Osteoblast (primary cell): ENCODE measurements at regions not wholly inside any gene's neighbourhood (a gene's known extent, or its start where the extent isn't known, plus 50 kb on each side); places are given as distances from the start of the nearest gene placed in this dataset.

Experiments used
- DNase-seq: peaks from one replicate; pipeline ENCODE4 v3.0.0; 2011; ENCODE audit warnings: low spot score, mixed read lengths; ENCODE audit not compliant: insufficient read length; ENCODE audit errors: missing footprints
- H2AFZ ChIP-seq: 2 replicates; pipeline ENCODE4 v1.6.0; 2011; ENCODE audit warnings: mild to moderate bottlenecking, low read length
- H3K27ac ChIP-seq: 2 replicates; pipeline ENCODE4 v1.5.1; 2011; ENCODE audit warnings: mild to moderate bottlenecking, low read depth, low read length, moderate library complexity
- H3K27me3 ChIP-seq: 2 replicates; pipeline ENCODE4 v1.6.0; 2012; ENCODE audit warnings: mild to moderate bottlenecking, control low read depth, inconsistent platforms, low read length, moderate library complexity; ENCODE audit not compliant: insufficient read depth
- H3K36me3 ChIP-seq: 2 replicates; pipeline ENCODE4 v1.5.1; 2011; ENCODE audit warnings: mild to moderate bottlenecking, low read length, control low read depth, moderate library complexity; ENCODE audit not compliant: insufficient read depth
- H3K4me1 ChIP-seq: 2 replicates; pipeline ENCODE4 v1.5.1; 2011; ENCODE audit warnings: mild to moderate bottlenecking, low read length, control low read depth, moderate library complexity; ENCODE audit not compliant: insufficient read depth
- H3K4me2 ChIP-seq: 2 replicates; pipeline ENCODE4 v1.6.0; 2011; ENCODE audit warnings: mild to moderate bottlenecking, low read length; ENCODE audit not compliant: insufficient read depth
- H3K4me3 ChIP-seq: fragments of 200-600 bp; sonication (generic); 3 replicates; pipeline ENCODE4 v1.5.1; 2012; ENCODE audit warnings: mild to moderate bottlenecking, low read length, inconsistent platforms; ENCODE audit not compliant: insufficient read depth
- H3K79me2 ChIP-seq: 2 replicates; pipeline ENCODE4 v1.6.0; 2012; ENCODE audit warnings: mild to moderate bottlenecking, low read length, control low read depth, inconsistent platforms; ENCODE audit not compliant: insufficient read depth
- H3K9me3 ChIP-seq: 2 replicates; pipeline ENCODE4 v1.5.1; 2011; ENCODE audit warnings: low read depth, low read length, control low read depth
- H4K20me1 ChIP-seq: 2 replicates; pipeline ENCODE4 v1.6.0; 2012; ENCODE audit warnings: mild to moderate bottlenecking, low read length, control low read depth; ENCODE audit not compliant: insufficient read depth
- TF ChIP-seq, protein P1 (sequence below): IDR thresholded peaks from 2 replicates; pipeline ENCODE4 v1.5.1; 2011; ENCODE audit warnings: mild to moderate bottlenecking, low read depth, low read length, moderate library complexity; ENCODE audit errors: extremely low read depth

DNA sequence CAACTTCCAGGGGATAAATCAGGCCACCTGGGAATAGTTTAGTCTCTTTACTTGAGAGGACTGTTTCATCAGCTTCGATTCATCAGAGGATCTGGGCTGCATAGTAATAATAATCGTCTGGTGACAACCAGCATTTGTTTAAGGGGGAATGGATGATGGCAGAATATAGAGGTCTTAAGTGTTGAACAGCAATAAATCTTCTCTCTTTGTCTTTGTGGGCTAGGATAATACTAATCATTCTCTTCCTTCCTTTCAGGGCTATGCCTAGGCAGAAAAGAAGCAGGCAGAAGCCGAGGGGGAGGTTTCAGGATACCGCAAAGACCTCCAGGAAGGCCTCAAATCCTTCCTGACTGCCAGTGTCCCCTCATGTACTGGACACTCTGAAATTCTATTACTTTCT lies 150.4 kb upstream of the GAREM1 start:
- Histone ChIP-seq H3K4me3 (no peak overlapping the region), H3K79me2 (no peaks in the 10 kb centered on the region), H3K36me3 (no peaks in the 10 kb centered on the region), H3K27me3 (no peaks in the 10 kb centered on the region), H3K27ac (no peak overlapping the region), H3K9me3 (no peaks in the 10 kb centered on the region), H3K4me2 (no peak overlapping the region), H4K20me1 (no peaks in the 10 kb centered on the region), H2AFZ (no peak overlapping the region), H3K4me1 (no peaks in the 10 kb centered on the region)
- TF ChIP-seq, protein P1, sequence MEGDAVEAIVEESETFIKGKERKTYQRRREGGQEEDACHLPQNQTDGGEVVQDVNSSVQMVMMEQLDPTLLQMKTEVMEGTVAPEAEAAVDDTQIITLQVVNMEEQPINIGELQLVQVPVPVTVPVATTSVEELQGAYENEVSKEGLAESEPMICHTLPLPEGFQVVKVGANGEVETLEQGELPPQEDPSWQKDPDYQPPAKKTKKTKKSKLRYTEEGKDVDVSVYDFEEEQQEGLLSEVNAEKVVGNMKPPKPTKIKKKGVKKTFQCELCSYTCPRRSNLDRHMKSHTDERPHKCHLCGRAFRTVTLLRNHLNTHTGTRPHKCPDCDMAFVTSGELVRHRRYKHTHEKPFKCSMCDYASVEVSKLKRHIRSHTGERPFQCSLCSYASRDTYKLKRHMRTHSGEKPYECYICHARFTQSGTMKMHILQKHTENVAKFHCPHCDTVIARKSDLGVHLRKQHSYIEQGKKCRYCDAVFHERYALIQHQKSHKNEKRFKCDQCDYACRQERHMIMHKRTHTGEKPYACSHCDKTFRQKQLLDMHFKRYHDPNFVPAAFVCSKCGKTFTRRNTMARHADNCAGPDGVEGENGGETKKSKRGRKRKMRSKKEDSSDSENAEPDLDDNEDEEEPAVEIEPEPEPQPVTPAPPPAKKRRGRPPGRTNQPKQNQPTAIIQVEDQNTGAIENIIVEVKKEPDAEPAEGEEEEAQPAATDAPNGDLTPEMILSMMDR: no peak
- no peak for DNase-seq

DNA sequence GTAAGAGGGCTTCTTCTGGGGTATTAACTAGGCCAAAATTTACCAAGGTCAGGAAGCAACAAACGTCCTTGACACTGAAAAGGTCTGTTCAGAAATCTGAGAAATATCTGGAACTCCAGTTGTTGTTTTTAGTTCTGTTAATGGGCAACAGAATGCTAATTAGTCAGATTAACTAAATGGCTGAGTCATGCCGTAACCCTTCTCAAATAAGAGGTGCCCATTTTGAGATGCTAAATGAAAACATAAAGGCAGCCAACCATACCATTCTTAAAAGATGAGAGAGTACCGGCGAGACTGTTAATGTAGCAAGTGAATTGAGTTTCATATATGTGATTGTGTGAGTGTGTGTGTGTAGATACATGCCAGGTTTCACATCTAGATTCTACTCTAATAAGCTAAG lies 147.9 kb upstream of the GAREM1 start:
- no peaks in the 10 kb centered on the region for H3K27me3 ChIP-seq
- no peak for DNase-seq
- H3K4me3 ChIP-seq: no peak overlapping the region
- no peaks in the 10 kb centered on the region for H3K4me1 ChIP-seq
- no peak overlapping the region for H2AFZ ChIP-seq
- no peaks in the 10 kb centered on the region for H3K79me2 ChIP-seq
- H3K36me3 ChIP-seq: no peaks in the 10 kb centered on the region
- no peaks in the 10 kb centered on the region for H3K9me3 ChIP-seq
- no peak overlapping the region for H3K4me2 ChIP-seq
- TF ChIP-seq, protein P1: no peak
- no peaks in the 10 kb centered on the region for H4K20me1 ChIP-seq
- no peak overlapping the region for H3K27ac ChIP-seq

DNA sequence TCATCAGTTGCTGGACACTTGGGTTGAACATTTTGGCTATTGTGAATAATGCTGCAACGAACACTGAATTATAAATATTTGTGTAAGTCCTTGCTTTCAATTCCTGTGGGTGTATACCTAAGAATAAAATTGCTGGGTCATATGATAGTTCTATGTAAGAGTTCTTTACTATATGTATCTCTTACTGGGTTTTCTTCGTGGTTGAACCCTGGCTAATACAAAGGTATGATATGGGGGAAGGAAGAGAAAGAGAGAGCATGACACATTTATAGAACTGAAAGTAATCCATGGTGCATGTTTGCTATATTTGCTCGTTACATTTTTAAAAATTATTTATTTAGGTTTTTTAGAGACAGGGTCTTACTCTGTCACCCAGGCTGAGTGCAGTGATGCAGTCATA lies 143.1 kb upstream of the GAREM1 start:
- DNase-seq: no peak
- H3K27me3 ChIP-seq: no peaks in the 10 kb centered on the region
- no peak overlapping the region for H3K4me3 ChIP-seq
- H3K79me2 ChIP-seq: no peaks in the 10 kb centered on the region
- no peaks in the 10 kb centered on the region for H3K4me1 ChIP-seq
- no peaks in the 10 kb centered on the region for H4K20me1 ChIP-seq
- H3K36me3 ChIP-seq: no peaks in the 10 kb centered on the region
- no peak overlapping the region for H3K27ac ChIP-seq
- TF ChIP-seq, protein P1: no peak
- H2AFZ ChIP-seq: no peak overlapping the region
- no peaks in the 10 kb centered on the region for H3K9me3 ChIP-seq
- no peak overlapping the region for H3K4me2 ChIP-seq

DNA sequence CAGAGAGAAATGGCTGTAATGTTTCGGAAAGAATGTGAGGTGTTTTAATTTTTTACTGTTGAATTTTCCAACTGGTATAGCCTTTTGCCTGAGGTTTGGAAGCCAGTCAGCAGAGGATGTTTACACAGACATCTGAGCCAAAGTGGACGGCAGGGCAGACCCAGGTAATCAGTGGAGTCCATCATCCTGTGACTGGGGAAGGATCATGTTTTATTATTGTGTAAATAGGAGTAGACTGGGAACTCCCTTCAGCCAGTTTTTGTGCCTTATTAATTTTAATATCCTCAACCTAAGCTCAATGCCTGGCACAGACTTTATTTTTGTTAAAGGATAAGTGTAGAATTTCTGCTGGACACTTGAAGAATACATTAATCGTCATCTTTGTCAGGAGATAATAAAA lies 142.0 kb upstream of the GAREM1 start:
- Histone ChIP-seq H3K9me3 (no peaks in the 10 kb centered on the region), H4K20me1 (no peaks in the 10 kb centered on the region), H3K4me2 (no peak overlapping the region), H3K4me3 (no peak overlapping the region), H3K4me1 (no peaks in the 10 kb centered on the region), H2AFZ (no peak overlapping the region), H3K36me3 (no peaks in the 10 kb centered on the region), H3K27me3 (no peaks in the 10 kb centered on the region), H3K27ac (no peak overlapping the region), H3K79me2 (no peaks in the 10 kb centered on the region)
- TF ChIP-seq, protein P1: no peak
- DNase-seq: no peak
